ENCODE measurements at regions not wholly inside any gene's neighbourhood (a gene's known extent, or its start where the extent isn't known, plus 50 kb on each side); places are given as distances from the start of the nearest gene placed in this dataset.

- no peak for DNase-seq (ENCODE audit: low spot score)
- H3K27me3 Mint-ChIP-seq (ENCODE audit: low read depth), result no peaks in the 10 kb centered on the region
- no peak overlapping the region for H3K4me3 Mint-ChIP-seq (ENCODE audit: unreplicated experiment)
- H3K4me1 Mint-ChIP-seq (ENCODE audit: low read depth), result peaks cover 5% of the 10 kb centered on the region
- no peak for TF ChIP-seq CTCF (IDR thresholded peaks at IDR 0.05)
- peaks cover 4% of the 10 kb centered on the region for H3K36me3 Mint-ChIP-seq (ENCODE audit: low read depth)
- H3K27ac Mint-ChIP-seq (ENCODE audit: unreplicated experiment), result no peak overlapping the region
- H3K9me3 Mint-ChIP-seq (ENCODE audit: low read depth), result peaks cover 9% of the 10 kb centered on the region
Measured at GRCh38 chr1:56019472-56019871, 559.9 kb downstream of the PLPP3 start.

- no peak for TF ChIP-seq CTCF (IDR thresholded peaks at IDR 0.05)
- peaks cover 5% of the 10 kb centered on the region for H3K4me1 Mint-ChIP-seq (ENCODE audit: low read depth)
- peaks cover 25% of the 10 kb centered on the region for H3K9me3 Mint-ChIP-seq (ENCODE audit: low read depth)
- no peaks in the 10 kb centered on the region for H3K27me3 Mint-ChIP-seq (ENCODE audit: low read depth)
- no peak overlapping the region for H3K4me3 Mint-ChIP-seq (ENCODE audit: unreplicated experiment)
- H3K36me3 Mint-ChIP-seq (ENCODE audit: low read depth), result peaks cover 12% of the 10 kb centered on the region
- DNase-seq (ENCODE audit: low spot score), result no peak
- no peak overlapping the region for H3K27ac Mint-ChIP-seq (ENCODE audit: unreplicated experiment)
Measured at GRCh38 chr1:56017336-56017735, 562.0 kb downstream of the PLPP3 start.

GRCh38 chr1:56003846-56004245 lies 575.5 kb downstream of the PLPP3 start:
- peaks cover 7% of the 10 kb centered on the region for H3K9me3 Mint-ChIP-seq (ENCODE audit: low read depth)
- no peaks in the 10 kb centered on the region for H3K36me3 Mint-ChIP-seq (ENCODE audit: low read depth)
- TF ChIP-seq CTCF (IDR thresholded peaks at IDR 0.05), result no peak
- H3K27ac Mint-ChIP-seq (ENCODE audit: unreplicated experiment), result no peak overlapping the region
- H3K4me3 Mint-ChIP-seq (ENCODE audit: unreplicated experiment), result no peak overlapping the region
- H3K4me1 Mint-ChIP-seq (ENCODE audit: low read depth), result no peaks in the 10 kb centered on the region
- DNase-seq (ENCODE audit: low spot score), result no peak
- H3K27me3 Mint-ChIP-seq (ENCODE audit: low read depth), result no peaks in the 10 kb centered on the region

- no peak overlapping the region for H3K4me3 Mint-ChIP-seq (ENCODE audit: unreplicated experiment)
- peaks cover 7% of the 10 kb centered on the region for H3K9me3 Mint-ChIP-seq (ENCODE audit: low read depth)
- H3K4me1 Mint-ChIP-seq (ENCODE audit: low read depth), result no peaks in the 10 kb centered on the region
- no peak overlapping the region for H3K27ac Mint-ChIP-seq (ENCODE audit: unreplicated experiment)
- no peak for DNase-seq (ENCODE audit: low spot score)
- TF ChIP-seq CTCF (IDR thresholded peaks at IDR 0.05), result no peak
- no peaks in the 10 kb centered on the region for H3K27me3 Mint-ChIP-seq (ENCODE audit: low read depth)
- no peaks in the 10 kb centered on the region for H3K36me3 Mint-ChIP-seq (ENCODE audit: low read depth)
Measured at GRCh38 chr1:56002231-56002630, 577.1 kb downstream of the PLPP3 start.

GRCh38 chr1:56000424-56000823 lies 578.9 kb downstream of the PLPP3 start:
- no peak for DNase-seq (ENCODE audit: low spot score)
- Mint-ChIP-seq H3K27ac (ENCODE audit: unreplicated experiment) (no peak overlapping the region), H3K4me1 (ENCODE audit: low read depth) (no peaks in the 10 kb centered on the region), H3K9me3 (ENCODE audit: low read depth) (peaks cover 11% of the 10 kb centered on the region), H3K4me3 (ENCODE audit: unreplicated experiment) (no peak overlapping the region), H3K27me3 (ENCODE audit: low read depth) (no peaks in the 10 kb centered on the region), H3K36me3 (ENCODE audit: low read depth) (no peaks in the 10 kb centered on the region)
- no peak for TF ChIP-seq CTCF (IDR thresholded peaks at IDR 0.05)

Measured in chondrocyte (in vitro differentiated cells).